ENCODE measurements at regions not wholly inside any gene's neighbourhood (a gene's known extent, or its start where the extent isn't known, plus 50 kb on each side); places are given as distances from the start of the nearest gene placed in this dataset.
A peak's percentile ranks its signal among the peaks of the same experiment; 100 is the strongest.

DNA sequence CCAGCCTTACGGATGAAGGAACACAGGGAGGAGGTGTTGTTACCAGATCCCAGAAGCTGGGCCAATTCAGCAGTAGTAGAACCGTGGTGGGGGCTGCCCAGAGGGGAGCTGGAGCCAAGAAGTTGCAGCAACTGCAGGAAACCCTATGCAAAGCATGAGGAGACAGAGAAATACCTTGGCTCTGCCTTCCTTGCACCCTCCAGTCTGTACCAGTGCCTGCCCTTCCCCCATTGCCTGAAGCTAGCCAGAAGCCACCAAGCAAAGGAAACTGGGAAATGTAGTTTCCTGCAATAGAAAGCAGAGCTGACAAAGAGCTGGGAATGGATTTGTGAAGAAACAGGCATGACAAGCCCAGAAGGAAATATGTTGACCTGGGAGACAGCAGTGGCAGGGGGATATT, 108.7 kb upstream of the FUNDC1 start:
- Histone ChIP-seq H3K27me3 (peaks cover 9% of the 10 kb centered on the region), H3K4me3 (no peak overlapping the region), H3K4me1 (replicated peaks in 1 of 2) (no peaks in the 10 kb centered on the region), H3K36me3 (replicated peaks in 1 of 2) (no peaks in the 10 kb centered on the region), H3K9me3 (replicated peaks in 1 of 3) (no peaks in the 10 kb centered on the region), H3K27ac (no peak overlapping the region)
- intact Hi-C loops (cut with DNase I) = no loop called here
- no peak for DNase-seq
- TF ChIP-seq, protein P1, sequence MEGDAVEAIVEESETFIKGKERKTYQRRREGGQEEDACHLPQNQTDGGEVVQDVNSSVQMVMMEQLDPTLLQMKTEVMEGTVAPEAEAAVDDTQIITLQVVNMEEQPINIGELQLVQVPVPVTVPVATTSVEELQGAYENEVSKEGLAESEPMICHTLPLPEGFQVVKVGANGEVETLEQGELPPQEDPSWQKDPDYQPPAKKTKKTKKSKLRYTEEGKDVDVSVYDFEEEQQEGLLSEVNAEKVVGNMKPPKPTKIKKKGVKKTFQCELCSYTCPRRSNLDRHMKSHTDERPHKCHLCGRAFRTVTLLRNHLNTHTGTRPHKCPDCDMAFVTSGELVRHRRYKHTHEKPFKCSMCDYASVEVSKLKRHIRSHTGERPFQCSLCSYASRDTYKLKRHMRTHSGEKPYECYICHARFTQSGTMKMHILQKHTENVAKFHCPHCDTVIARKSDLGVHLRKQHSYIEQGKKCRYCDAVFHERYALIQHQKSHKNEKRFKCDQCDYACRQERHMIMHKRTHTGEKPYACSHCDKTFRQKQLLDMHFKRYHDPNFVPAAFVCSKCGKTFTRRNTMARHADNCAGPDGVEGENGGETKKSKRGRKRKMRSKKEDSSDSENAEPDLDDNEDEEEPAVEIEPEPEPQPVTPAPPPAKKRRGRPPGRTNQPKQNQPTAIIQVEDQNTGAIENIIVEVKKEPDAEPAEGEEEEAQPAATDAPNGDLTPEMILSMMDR (IDR thresholded peaks at IDR 0.05) = no peak
- no peak for TF ChIP-seq POLR2A (IDR thresholded peaks at IDR 0.05)
- WGBS, 4 donors = 13 to 23% (median 21%) methylated on average over 2 of the region's 2 CpGs

DNA sequence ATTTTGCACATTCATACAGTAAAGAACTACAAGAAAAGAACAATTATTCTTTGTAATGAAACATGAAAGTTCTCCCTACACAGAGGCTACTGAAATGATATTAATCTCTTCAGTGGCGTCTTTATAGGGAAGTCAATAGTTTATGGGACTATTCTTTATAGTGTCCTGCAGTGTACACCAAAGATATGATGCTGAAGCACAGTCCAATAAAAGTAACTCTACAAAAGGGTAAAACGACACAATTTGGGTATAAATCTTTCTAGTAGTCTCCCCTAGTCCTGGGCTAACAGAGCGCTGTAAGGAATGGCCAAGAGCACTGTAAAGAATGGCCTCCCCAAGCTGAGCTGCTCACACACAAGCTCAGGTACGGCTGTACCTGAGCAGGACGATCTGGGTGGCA, 101.1 kb upstream of the FUNDC1 start:
- Histone ChIP-seq H3K4me3 (no peak overlapping the region), H3K27ac (no peak overlapping the region), H3K4me1 (replicated peaks in 1 of 2) (no peaks in the 10 kb centered on the region), H3K27me3 (no peaks in the 10 kb centered on the region), H3K9me3 (replicated peaks in 1 of 3) (no peaks in the 10 kb centered on the region), H3K36me3 (replicated peaks in 1 of 2) (no peaks in the 10 kb centered on the region)
- 72 to 80% (median 76%) methylated on average over 2 to 5 of the region's 5 CpGs for WGBS, 4 donors
- DNase-seq = no peak
- intact Hi-C loops (cut with DNase I) = no loop called here
- TF ChIP-seq POLR2A (IDR thresholded peaks at IDR 0.05) = no peak
- TF ChIP-seq, protein P1 (IDR thresholded peaks at IDR 0.05) = no peak

DNA sequence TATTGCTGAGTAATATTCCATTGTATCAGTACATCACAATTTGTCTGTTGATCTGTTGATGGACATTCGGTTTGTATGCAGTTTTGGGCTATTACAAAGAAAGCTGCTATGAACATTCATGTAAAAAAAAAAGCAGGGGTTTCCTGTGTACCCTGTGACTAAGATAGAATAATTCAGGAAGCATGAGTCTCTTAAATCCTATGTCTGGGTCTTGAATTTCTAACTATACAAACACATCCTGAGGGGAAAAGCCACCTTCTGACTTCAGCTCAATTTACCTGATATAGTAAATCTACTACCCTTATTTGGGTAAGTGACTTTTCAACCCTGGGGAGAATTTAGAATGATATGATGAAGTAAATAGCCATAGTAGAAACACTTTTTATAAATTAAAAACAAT, 94.6 kb upstream of the FUNDC1 start:
- WGBS, 4 donors = 28 to 53% (median 46%) methylated on average over 1 of the region's 1 CpG
- no peak for DNase-seq
- TF ChIP-seq, protein P1 (IDR thresholded peaks at IDR 0.05) = no peak
- TF ChIP-seq POLR2A (IDR thresholded peaks at IDR 0.05) = no peak
- H3K4me3 ChIP-seq = no peak overlapping the region
- peaks cover 11% of the 10 kb centered on the region for H3K27me3 ChIP-seq
- H3K9me3 ChIP-seq (replicated peaks in 1 of 3) = no peaks in the 10 kb centered on the region
- intact Hi-C loops (cut with DNase I) = no loop called here
- no peaks in the 10 kb centered on the region for H3K36me3 ChIP-seq (replicated peaks in 1 of 2)
- H3K27ac ChIP-seq = no peak overlapping the region
- no peaks in the 10 kb centered on the region for H3K4me1 ChIP-seq (replicated peaks in 1 of 2)

DNA sequence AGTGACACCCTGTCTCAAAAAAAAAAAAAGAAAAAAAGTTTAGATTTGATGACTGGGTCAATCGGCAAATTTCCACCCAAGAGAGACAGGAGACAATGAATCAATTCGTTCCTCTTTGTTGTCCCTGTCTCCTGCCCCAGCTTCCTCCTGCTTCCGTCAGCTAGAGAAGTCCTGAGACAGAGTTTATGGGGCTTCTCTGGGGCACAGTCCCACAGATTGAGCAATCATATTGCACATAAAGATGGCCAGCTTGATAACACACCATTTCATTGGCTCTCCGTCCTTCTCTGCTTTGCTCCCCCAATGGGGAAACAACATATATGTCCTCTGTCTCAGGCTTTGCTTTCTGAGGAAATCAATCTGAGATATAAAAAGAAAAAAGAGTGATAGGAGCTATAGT, 78.4 kb upstream of the FUNDC1 start:
- no peaks in the 10 kb centered on the region for H3K36me3 ChIP-seq (replicated peaks in 1 of 2)
- H3K4me1 ChIP-seq (replicated peaks in 1 of 2) = no peaks in the 10 kb centered on the region
- peak in 3 of 7 donors; percentile 6 to 20 (median 9) for DNase-seq
- no peaks in the 10 kb centered on the region for H3K9me3 ChIP-seq (replicated peaks in 1 of 3)
- TF ChIP-seq POLR2A (IDR thresholded peaks at IDR 0.05) = no peak
- TF ChIP-seq, protein P1 (IDR thresholded peaks at IDR 0.05) = no peak
- intact Hi-C loops (cut with DNase I) = no loop called here
- no peak overlapping the region for H3K4me3 ChIP-seq
- no peak overlapping the region for H3K27ac ChIP-seq
- WGBS, 4 donors = 47 to 60% (median 49%) methylated on average over 4 of the region's 4 CpGs
- H3K27me3 ChIP-seq = peaks cover 3% of the 10 kb centered on the region

Measured in adrenal gland (tissue), 9 donors.